OCI-LY3 (cell line): ENCODE measurements at regions not wholly inside any gene's neighbourhood (a gene's known extent, or its start where the extent isn't known, plus 50 kb on each side); places are given as distances from the start of the nearest gene placed in this dataset.

Experiments used
- EZH2phosphoT487 ChIP-seq: fragments of 200-600 bp; shearing (Covaris generic); IDR thresholded peaks from 2 replicates; pipeline ENCODE4 v1.6.1; 2018; ENCODE audit warnings: antibody characterized with exemption, mixed run types, low read depth
- TF ChIP-seq, protein P1 (sequence below): fragments of 200-600, 300-600 bp; sonication (generic); IDR thresholded peaks from 2 replicates; pipeline ENCODE4 v1.5.1; 2014; ENCODE audit warnings: antibody characterized with exemption, low read length, low read depth

DNA sequence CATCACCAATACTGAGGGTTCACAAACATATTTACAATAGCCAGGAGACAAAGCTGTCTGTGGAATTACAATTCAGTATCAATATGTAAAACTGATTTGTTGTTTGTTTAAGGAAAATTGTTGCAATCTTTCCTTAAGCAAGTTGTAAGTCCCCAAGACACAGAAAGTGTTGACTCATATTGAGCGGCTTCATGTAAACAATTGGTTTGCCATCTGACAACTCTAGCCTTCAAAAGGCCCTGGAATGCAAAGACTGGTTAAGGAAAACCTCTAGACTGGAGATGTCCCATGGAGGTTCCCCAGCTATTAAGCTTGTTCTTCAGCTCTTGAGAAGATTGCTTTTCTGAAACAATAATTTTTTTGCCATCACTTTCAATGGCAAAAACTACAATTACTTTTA, 283.7 kb upstream of the PROK2 start:
- no peak for TF ChIP-seq EZH2phosphoT487
- TF ChIP-seq, protein P1, sequence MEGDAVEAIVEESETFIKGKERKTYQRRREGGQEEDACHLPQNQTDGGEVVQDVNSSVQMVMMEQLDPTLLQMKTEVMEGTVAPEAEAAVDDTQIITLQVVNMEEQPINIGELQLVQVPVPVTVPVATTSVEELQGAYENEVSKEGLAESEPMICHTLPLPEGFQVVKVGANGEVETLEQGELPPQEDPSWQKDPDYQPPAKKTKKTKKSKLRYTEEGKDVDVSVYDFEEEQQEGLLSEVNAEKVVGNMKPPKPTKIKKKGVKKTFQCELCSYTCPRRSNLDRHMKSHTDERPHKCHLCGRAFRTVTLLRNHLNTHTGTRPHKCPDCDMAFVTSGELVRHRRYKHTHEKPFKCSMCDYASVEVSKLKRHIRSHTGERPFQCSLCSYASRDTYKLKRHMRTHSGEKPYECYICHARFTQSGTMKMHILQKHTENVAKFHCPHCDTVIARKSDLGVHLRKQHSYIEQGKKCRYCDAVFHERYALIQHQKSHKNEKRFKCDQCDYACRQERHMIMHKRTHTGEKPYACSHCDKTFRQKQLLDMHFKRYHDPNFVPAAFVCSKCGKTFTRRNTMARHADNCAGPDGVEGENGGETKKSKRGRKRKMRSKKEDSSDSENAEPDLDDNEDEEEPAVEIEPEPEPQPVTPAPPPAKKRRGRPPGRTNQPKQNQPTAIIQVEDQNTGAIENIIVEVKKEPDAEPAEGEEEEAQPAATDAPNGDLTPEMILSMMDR: no peak
